ENCODE measurements at regions not wholly inside any gene's neighbourhood (a gene's known extent, or its start where the extent isn't known, plus 50 kb on each side); places are given as distances from the start of the nearest gene placed in this dataset.

- Histone ChIP-seq H3K4me3 (no peak overlapping the region), H3K27me3 (ENCODE audit: low read depth) (no peaks in the 10 kb centered on the region), H3K9me3 (no peaks in the 10 kb centered on the region), H3K4me1 (peaks cover 13% of the 10 kb centered on the region), H3K27ac (no peak overlapping the region), H3K36me3 (no peaks in the 10 kb centered on the region)
- intact Hi-C loops (cut with DNase I) = no loop called here
- no peak for TF ChIP-seq CTCF (IDR thresholded peaks at IDR 0.05)
- no peak for DNase-seq
- no peak for ATAC-seq
Measured at GRCh38 chr11:121367844-121368225, 75.3 kb downstream of the SC5D start.

- intact Hi-C loops (cut with DNase I) = no loop called here
- H3K4me1 ChIP-seq = peaks cover 18% of the 10 kb centered on the region
- H3K9me3 ChIP-seq = no peaks in the 10 kb centered on the region
- DNase-seq (no peak), ATAC-seq (no peak)
- H3K4me3 ChIP-seq = no peak overlapping the region
- H3K27me3 ChIP-seq (ENCODE audit: low read depth) = no peaks in the 10 kb centered on the region
- no peaks in the 10 kb centered on the region for H3K36me3 ChIP-seq
- TF ChIP-seq CTCF (IDR thresholded peaks at IDR 0.05) = no peak
- H3K27ac ChIP-seq = no peak overlapping the region
Measured at GRCh38 chr11:121368364-121369240, 76.0 kb downstream of the SC5D start.

GRCh38 chr11:121369366-121369765 lies 76.8 kb downstream of the SC5D start:
- no peaks in the 10 kb centered on the region for H3K36me3 ChIP-seq
- H3K27me3 ChIP-seq (ENCODE audit: low read depth) = no peaks in the 10 kb centered on the region
- no peak overlapping the region for H3K27ac ChIP-seq
- H3K4me3 ChIP-seq = no peak overlapping the region
- ATAC-seq (no peak), DNase-seq (no peak)
- TF ChIP-seq CTCF (IDR thresholded peaks at IDR 0.05) = no peak
- peaks cover 18% of the 10 kb centered on the region for H3K4me1 ChIP-seq
- H3K9me3 ChIP-seq = no peaks in the 10 kb centered on the region
- intact Hi-C loops (cut with DNase I) = no loop called here

GRCh38 chr11:121372028-121372427 lies 79.5 kb downstream of the SC5D start:
- Histone ChIP-seq H3K27me3 (ENCODE audit: low read depth) (no peaks in the 10 kb centered on the region), H3K4me1 (peaks cover 16% of the 10 kb centered on the region), H3K36me3 (no peaks in the 10 kb centered on the region), H3K4me3 (no peak overlapping the region), H3K9me3 (no peaks in the 10 kb centered on the region), H3K27ac (no peak overlapping the region)
- ATAC-seq = no peak
- TF ChIP-seq CTCF (IDR thresholded peaks at IDR 0.05) = no peak
- intact Hi-C loops (cut with DNase I) = no loop called here
- no peak for DNase-seq

GRCh38 chr11:121372671-121373429 lies 79.3 kb upstream of the SORL1 start:
- no peaks in the 10 kb centered on the region for H3K27me3 ChIP-seq (ENCODE audit: low read depth)
- no peak for ATAC-seq
- H3K4me1 ChIP-seq = peaks cover 8% of the 10 kb centered on the region
- intact Hi-C loops (cut with DNase I) = no loop called here
- H3K4me3 ChIP-seq = no peak overlapping the region
- H3K36me3 ChIP-seq = no peaks in the 10 kb centered on the region
- no peak for DNase-seq
- TF ChIP-seq CTCF (IDR thresholded peaks at IDR 0.05) = no peak
- no peaks in the 10 kb centered on the region for H3K9me3 ChIP-seq
- H3K27ac ChIP-seq = no peak overlapping the region
